GM23338 (cell line): ENCODE measurements at regions not wholly inside any gene's neighbourhood (a gene's known extent, or its start where the extent isn't known, plus 50 kb on each side); places are given as distances from the start of the nearest gene placed in this dataset.
A peak's percentile ranks its signal among the peaks of the same experiment; 100 is the strongest.

Source experiments
- ATAC-seq: fragments of 200-7000 bp; cut with Tn5 transposase; 3 replicates; pipeline ENCODE4 v1.9.1; 2020
- DNase-seq: peaks from one replicate; pipeline ENCODE4 v3.0.0-alpha.2; 2015; ENCODE audit warnings: low spot score
- H2AFZ ChIP-seq: fragments of 200-600 bp; sonication (generic); 2 replicates; pipeline ENCODE4 v1.8.0; 2016; ENCODE audit warnings: antibody characterized with exemption, mild to moderate bottlenecking, moderate library complexity
- H3F3A ChIP-seq: fragments of 200-600 bp; sonication (generic); replicated peaks from 2 replicates; pipeline ENCODE4 v1.8.0; 2017; ENCODE audit warnings: antibody characterized with exemption, mixed run types, low read depth
- H3K27ac ChIP-seq: fragments of 200-600 bp; sonication (generic); 2 replicates; pipeline ENCODE4 v1.6.1; 2016; ENCODE audit warnings: low read depth
- H3K27me3 ChIP-seq: fragments of 200-600 bp; sonication (generic); 2 replicates; pipeline ENCODE4 v1.8.0; 2016; ENCODE audit warnings: mild to moderate bottlenecking, mixed run types, moderate library complexity; ENCODE audit not compliant: insufficient read depth
- H3K36me3 ChIP-seq: fragments of 200-600 bp; sonication (generic); 2 replicates; pipeline ENCODE4 v1.8.0; 2016; ENCODE audit warnings: mild to moderate bottlenecking; ENCODE audit not compliant: insufficient read depth
- H3K4me1 ChIP-seq: fragments of 200-600 bp; sonication (generic); 2 replicates; pipeline ENCODE4 v1.8.0; 2016; ENCODE audit warnings: mild to moderate bottlenecking, moderate library complexity; ENCODE audit not compliant: insufficient read depth
- H3K4me2 ChIP-seq: fragments of 200-600 bp; sonication (generic); 2 replicates; pipeline ENCODE4 v1.7.1; 2017; ENCODE audit warnings: mixed run types
- H3K4me3 ChIP-seq: fragments of 200-600 bp; sonication (generic); 2 replicates; pipeline ENCODE4 v1.6.1; 2016; ENCODE audit warnings: mixed run types
- H3K79me2 ChIP-seq: fragments of 200-600 bp; sonication (generic); replicated peaks from 2 replicates; pipeline ENCODE4 v1.8.0; 2017; ENCODE audit warnings: mild to moderate bottlenecking; ENCODE audit not compliant: insufficient read depth
- H3K9me2 ChIP-seq: fragments of 200-600 bp; sonication (generic); 2 replicates; pipeline ENCODE4 v1.8.0; 2017; ENCODE audit not compliant: insufficient read depth
- H4K20me1 ChIP-seq: fragments of 200-600 bp; sonication (generic); replicated peaks from 2 replicates; pipeline ENCODE4 v1.8.0; 2017; ENCODE audit warnings: mild to moderate bottlenecking; ENCODE audit not compliant: insufficient read depth
- H3K27ac Mint-ChIP-seq: 2 replicates; pipeline ENCODE4 v1.8.0; 2020; ENCODE audit warnings: inconsistent platforms, mild to moderate bottlenecking, moderate library complexity, mixed read lengths
- H3K27me3 Mint-ChIP-seq: 3 replicates; pipeline ENCODE4 v1.8.0; 2022; ENCODE audit warnings: low read depth, mild to moderate bottlenecking, moderate library complexity, mixed read lengths, inconsistent platforms; ENCODE audit not compliant: insufficient read depth, poor library complexity
- H3K36me3 Mint-ChIP-seq: 3 replicates; pipeline ENCODE4 v1.8.0; 2021; ENCODE audit warnings: low read depth, mild to moderate bottlenecking, inconsistent platforms, moderate library complexity, mixed read lengths
- H3K4me1 Mint-ChIP-seq: 3 replicates; pipeline ENCODE4 v1.8.0; 2020; ENCODE audit warnings: mild to moderate bottlenecking, inconsistent platforms, mixed read lengths
- H3K4me3 Mint-ChIP-seq: 3 replicates; pipeline ENCODE4 v1.8.0; 2021; ENCODE audit warnings: moderate library complexity, mild to moderate bottlenecking, inconsistent platforms, mixed read lengths
- H3K9me3 Mint-ChIP-seq: 3 replicates; pipeline ENCODE4 v1.8.0; 2020; ENCODE audit warnings: moderate library complexity, mild to moderate bottlenecking, inconsistent platforms, mixed read lengths
- CREB1 ChIP-seq: fragments of 250-450 bp; sonication (Bioruptor Pico); IDR thresholded peaks from 2 replicates; pipeline ENCODE4 v1.5.0; 2020; ENCODE audit warnings: low read depth, mild to moderate bottlenecking, moderate library complexity
- CTCF ChIP-seq, 2 experiments: fragments of 200-600 bp in 1 of 2; sonication (generic) in 1 of 2; conservative IDR thresholded peaks; 2 replicates each; pipeline versions ENCODE4 v1.5.1 to v1.6.1; 2016 to 2017; ENCODE audit warnings: antibody characterized with exemption in 2 of 2, low read depth in 2 of 2, mild to moderate bottlenecking in 2 of 2, moderate library complexity in 1 of 2
- ETS1 ChIP-seq: IDR thresholded peaks from 2 replicates; pipeline ENCODE4 v1.6.1; 2016; ENCODE audit warnings: antibody characterized with exemption
- EZH2 ChIP-seq: fragments of 200-600 bp; sonication (generic); IDR thresholded peaks from one replicate; pipeline ENCODE4 v1.8.0; 2017; ENCODE audit warnings: antibody characterized with exemption, mild to moderate bottlenecking, low read depth; ENCODE audit not compliant: unreplicated experiment
- EZH2phosphoT487 ChIP-seq: fragments of 200-600 bp; sonication (generic); IDR thresholded peaks from one replicate; pipeline ENCODE4 v1.8.1; 2018; ENCODE audit warnings: antibody characterized with exemption; ENCODE audit not compliant: unreplicated experiment
- JUNB ChIP-seq: IDR thresholded peaks from one replicate; pipeline ENCODE4 v1.6.1; 2016; ENCODE audit warnings: antibody characterized with exemption; ENCODE audit not compliant: unreplicated experiment
- NANOG ChIP-seq: IDR thresholded peaks from 2 replicates; pipeline ENCODE4 v1.6.1; 2016; ENCODE audit warnings: antibody characterized with exemption, borderline replicate concordance
- POLR2AphosphoS5 ChIP-seq: IDR thresholded peaks from 2 replicates; pipeline ENCODE4 v1.6.1; 2016; ENCODE audit warnings: antibody characterized with exemption, low read depth
- REST ChIP-seq: IDR thresholded peaks from one replicate; pipeline ENCODE4 v1.6.1; 2018; ENCODE audit warnings: antibody characterized with exemption; ENCODE audit not compliant: unreplicated experiment
- STAT1 ChIP-seq: IDR thresholded peaks from one replicate; pipeline ENCODE4 v1.6.1; 2016; ENCODE audit warnings: antibody characterized with exemption; ENCODE audit not compliant: unreplicated experiment
- ZNF114 ChIP-seq: fragments of 250-450 bp; sonication (Bioruptor Pico); IDR thresholded peaks from 2 replicates; pipeline ENCODE4 v1.5.0; 2020; ENCODE audit warnings: mild to moderate bottlenecking, moderate library complexity
- ZNF462 ChIP-seq: fragments of 250-450 bp; sonication (Bioruptor Pico); IDR thresholded peaks from 2 replicates; pipeline ENCODE4 v1.5.0; 2020; ENCODE audit warnings: mild to moderate bottlenecking, moderate library complexity

GRCh38 chr4:123813901-123814300 lies 417.3 kb downstream of the SPRY1 start (continued):
- TF ChIP-seq ETS1: no peak
- TF ChIP-seq NANOG: no peak
- TF ChIP-seq EZH2: no peak

DNA sequence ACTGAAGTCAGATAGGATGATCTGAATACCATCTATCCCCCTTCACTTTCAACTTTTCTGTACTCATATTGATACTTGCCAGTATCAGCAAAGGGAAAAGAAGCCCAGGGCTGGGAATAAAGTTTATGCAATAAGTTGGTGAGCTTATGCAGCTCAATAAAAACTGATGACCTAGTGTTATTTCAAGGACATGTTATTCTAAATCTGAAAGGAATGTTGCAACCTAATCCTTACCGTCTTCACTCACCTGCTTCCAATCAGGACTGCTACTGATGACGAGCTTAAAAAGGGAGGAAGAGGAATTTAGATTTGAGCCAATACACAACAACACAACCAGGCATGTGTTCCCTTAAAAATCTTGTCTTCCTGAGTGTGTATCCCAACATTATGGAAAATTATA lies 419.9 kb downstream of the SPRY1 start:
- no peak for ATAC-seq
- TF ChIP-seq ZNF114 (CRISPR knock-in tag) (no peak), REST (no peak), STAT1 (no peak), EZH2 (no peak), ETS1 (no peak), CREB1 (CRISPR knock-in tag) (no peak), ZNF462 (CRISPR knock-in tag) (no peak), CTCF (conservative IDR thresholded peaks at IDR 0.05; ENCODE audit: low read depth in 2 of 2) (no peak), EZH2phosphoT487 (no peak), NANOG (no peak), JUNB (no peak), POLR2AphosphoS5 (no peak)

More for the DNA sequence above, 419.9 kb downstream of the SPRY1 start:
- Mint-ChIP-seq H3K27ac (no peak overlapping the region), H3K9me3 (no peaks in the 10 kb centered on the region; the same call in 2 of the 3 replicates), H3K4me3 (no peak overlapping the region), H3K36me3 (no peaks in the 10 kb centered on the region), H3K4me1 (no peaks in the 10 kb centered on the region), H3K27me3 (no peaks in the 10 kb centered on the region)
- H3K9me2 ChIP-seq: no peaks in the 10 kb centered on the region
- H4K20me1 ChIP-seq: no peaks in the 10 kb centered on the region
- no peak overlapping the region for H3K4me2 ChIP-seq
- H3F3A ChIP-seq: no peaks in the 10 kb centered on the region
- H2AFZ ChIP-seq: no peak overlapping the region; the same call in 1 of the 2 replicates
- H3K4me1 ChIP-seq: no peaks in the 10 kb centered on the region
- H3K27me3 ChIP-seq: no peaks in the 10 kb centered on the region
- H3K36me3 ChIP-seq: no peaks in the 10 kb centered on the region
- H3K4me3 ChIP-seq: no peak overlapping the region
- H3K27ac ChIP-seq: no peak overlapping the region
- no peaks in the 10 kb centered on the region for H3K79me2 ChIP-seq
- peak; percentile 4 for DNase-seq
